ENCODE measurements at regions not wholly inside any gene's neighbourhood (a gene's known extent, or its start where the extent isn't known, plus 50 kb on each side); places are given as distances from the start of the nearest gene placed in this dataset.

DNA sequence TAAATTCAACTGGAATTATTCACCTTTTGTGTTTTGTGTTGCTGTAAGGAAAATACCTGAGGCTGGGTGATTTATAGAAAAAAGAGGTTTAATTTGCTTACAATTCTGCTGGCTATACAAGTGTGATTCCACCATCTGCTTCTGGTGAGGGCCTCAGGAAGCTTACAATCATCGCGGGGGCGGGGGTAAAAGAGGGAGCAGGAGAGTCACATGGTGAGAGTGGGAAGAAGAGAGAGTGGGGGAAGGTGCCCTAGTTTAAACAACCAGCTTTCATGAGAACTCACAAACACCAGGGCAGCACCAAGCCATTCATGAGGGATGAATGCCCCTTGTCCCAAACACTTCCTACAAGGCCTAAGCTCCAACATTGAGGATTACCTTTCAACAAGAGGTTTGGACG lies 760.7 kb upstream of the PCDH9 start:
- no peak overlapping the region for H3K4me3 ChIP-seq (replicated peaks in 1 of 4; ENCODE audit: control extremely low read depth in 1 of 4, insufficient read depth in 1 of 4, low read depth in 3 of 4, low read length in 4 of 4)
- no peak overlapping the region for H3K9ac ChIP-seq (ENCODE audit: insufficient read depth, low read length)
- no peaks in the 10 kb centered on the region for H3K27me3 ChIP-seq (ENCODE audit: control insufficient read depth, insufficient read depth, low read length)
- no peaks in the 10 kb centered on the region for H4K20me1 ChIP-seq (ENCODE audit: control insufficient read depth, extremely low read depth, insufficient read depth, low read length)
- no peaks in the 10 kb centered on the region for H3K79me2 ChIP-seq (ENCODE audit: control insufficient read depth, insufficient read depth, low read length)
- no peaks in the 10 kb centered on the region for H3K4me1 ChIP-seq (ENCODE audit: control insufficient read depth, extremely low read depth, insufficient read depth, low read length)
- no peak overlapping the region for H3K27ac ChIP-seq (ENCODE audit: insufficient read depth, low read length)
- TF ChIP-seq, protein P1, sequence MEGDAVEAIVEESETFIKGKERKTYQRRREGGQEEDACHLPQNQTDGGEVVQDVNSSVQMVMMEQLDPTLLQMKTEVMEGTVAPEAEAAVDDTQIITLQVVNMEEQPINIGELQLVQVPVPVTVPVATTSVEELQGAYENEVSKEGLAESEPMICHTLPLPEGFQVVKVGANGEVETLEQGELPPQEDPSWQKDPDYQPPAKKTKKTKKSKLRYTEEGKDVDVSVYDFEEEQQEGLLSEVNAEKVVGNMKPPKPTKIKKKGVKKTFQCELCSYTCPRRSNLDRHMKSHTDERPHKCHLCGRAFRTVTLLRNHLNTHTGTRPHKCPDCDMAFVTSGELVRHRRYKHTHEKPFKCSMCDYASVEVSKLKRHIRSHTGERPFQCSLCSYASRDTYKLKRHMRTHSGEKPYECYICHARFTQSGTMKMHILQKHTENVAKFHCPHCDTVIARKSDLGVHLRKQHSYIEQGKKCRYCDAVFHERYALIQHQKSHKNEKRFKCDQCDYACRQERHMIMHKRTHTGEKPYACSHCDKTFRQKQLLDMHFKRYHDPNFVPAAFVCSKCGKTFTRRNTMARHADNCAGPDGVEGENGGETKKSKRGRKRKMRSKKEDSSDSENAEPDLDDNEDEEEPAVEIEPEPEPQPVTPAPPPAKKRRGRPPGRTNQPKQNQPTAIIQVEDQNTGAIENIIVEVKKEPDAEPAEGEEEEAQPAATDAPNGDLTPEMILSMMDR (conservative IDR thresholded peaks at IDR 0.05 in 1 of 2, IDR thresholded peaks at IDR 0.05 in 1 of 2; ENCODE audit: low read depth in 1 of 2, low read length in 2 of 2): no peak
- no peak for TF ChIP-seq EZH2 (IDR thresholded peaks at IDR 0.05; ENCODE audit: low read length, missing control alignments)
- DNase-seq (ENCODE audit: low read depth in 2 of 2): no peak
- H3K9me3 ChIP-seq (ENCODE audit: control insufficient read depth, insufficient read depth, low read depth, low read length): no peaks in the 10 kb centered on the region
- H2AFZ ChIP-seq (ENCODE audit: low read length): no peak overlapping the region
- H3K4me2 ChIP-seq (ENCODE audit: extremely low read depth, insufficient read depth, low read length): no peak overlapping the region
- no peaks in the 10 kb centered on the region for H3K36me3 ChIP-seq (ENCODE audit: control insufficient read depth, insufficient read depth, low read length)

DNA sequence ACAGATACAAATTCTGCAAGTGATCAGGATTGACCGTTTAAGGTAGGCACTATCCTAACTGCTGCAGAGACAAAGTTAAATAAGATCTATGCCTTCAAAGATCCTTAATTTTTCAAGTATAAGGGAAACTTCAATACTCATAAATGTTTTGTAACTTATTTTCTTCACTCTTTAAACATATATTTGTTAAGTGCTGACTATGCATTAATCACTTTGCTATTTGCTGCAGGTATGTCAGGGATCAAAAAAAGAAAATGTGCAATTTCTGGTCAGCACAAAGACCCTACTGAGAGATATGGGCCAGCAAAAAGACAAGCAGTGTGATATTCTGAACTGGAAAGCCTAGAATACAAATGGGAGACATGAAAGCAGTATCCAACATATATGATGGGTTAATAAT lies 756.1 kb upstream of the PCDH9 start:
- H3K4me1 ChIP-seq (ENCODE audit: control insufficient read depth, extremely low read depth, insufficient read depth, low read length): no peaks in the 10 kb centered on the region
- H3K9me3 ChIP-seq (ENCODE audit: control insufficient read depth, insufficient read depth, low read depth, low read length): no peaks in the 10 kb centered on the region
- DNase-seq (ENCODE audit: low read depth in 2 of 2): no peak
- H3K27ac ChIP-seq (ENCODE audit: insufficient read depth, low read length): no peak overlapping the region
- H3K36me3 ChIP-seq (ENCODE audit: control insufficient read depth, insufficient read depth, low read length): no peaks in the 10 kb centered on the region
- no peak overlapping the region for H3K4me3 ChIP-seq (replicated peaks in 1 of 4; ENCODE audit: control extremely low read depth in 1 of 4, insufficient read depth in 1 of 4, low read depth in 3 of 4, low read length in 4 of 4)
- H3K79me2 ChIP-seq (ENCODE audit: control insufficient read depth, insufficient read depth, low read length): no peaks in the 10 kb centered on the region
- no peaks in the 10 kb centered on the region for H3K27me3 ChIP-seq (ENCODE audit: control insufficient read depth, insufficient read depth, low read length)
- no peak overlapping the region for H3K4me2 ChIP-seq (ENCODE audit: extremely low read depth, insufficient read depth, low read length)
- TF ChIP-seq EZH2 (IDR thresholded peaks at IDR 0.05; ENCODE audit: low read length, missing control alignments): no peak
- TF ChIP-seq, protein P1 (conservative IDR thresholded peaks at IDR 0.05 in 1 of 2, IDR thresholded peaks at IDR 0.05 in 1 of 2; ENCODE audit: low read depth in 1 of 2, low read length in 2 of 2): no peak
- H2AFZ ChIP-seq (ENCODE audit: low read length): no peak overlapping the region
- no peaks in the 10 kb centered on the region for H4K20me1 ChIP-seq (ENCODE audit: control insufficient read depth, extremely low read depth, insufficient read depth, low read length)
- no peak overlapping the region for H3K9ac ChIP-seq (ENCODE audit: insufficient read depth, low read length)

DNA sequence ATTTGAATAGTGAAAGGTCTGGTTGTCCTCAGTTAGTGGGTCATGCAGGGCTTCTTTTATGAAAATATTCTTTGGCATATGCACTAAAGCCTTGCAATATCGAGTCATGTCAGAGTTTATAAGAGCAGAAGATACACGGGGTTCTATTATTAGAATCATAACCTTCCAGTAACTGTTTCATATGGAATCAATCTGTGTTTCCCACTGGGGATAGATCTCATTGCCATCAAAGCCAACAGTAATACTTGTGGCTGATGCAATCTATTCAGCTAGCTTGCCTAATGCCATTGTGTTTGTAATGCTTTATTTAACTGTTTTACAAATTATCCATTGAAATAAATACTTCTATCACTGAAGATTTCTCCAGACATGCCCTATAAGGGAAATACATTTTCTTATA lies 746.9 kb upstream of the PCDH9 start:
- H3K27me3 ChIP-seq (ENCODE audit: control insufficient read depth, insufficient read depth, low read length): no peaks in the 10 kb centered on the region
- H2AFZ ChIP-seq (ENCODE audit: low read length): no peak overlapping the region
- DNase-seq (ENCODE audit: low read depth in 2 of 2): peak in 1 of 2 donors; percentile 47
- H3K9me3 ChIP-seq (ENCODE audit: control insufficient read depth, insufficient read depth, low read depth, low read length): no peaks in the 10 kb centered on the region
- no peaks in the 10 kb centered on the region for H4K20me1 ChIP-seq (ENCODE audit: control insufficient read depth, extremely low read depth, insufficient read depth, low read length)
- H3K4me3 ChIP-seq (replicated peaks in 1 of 4; ENCODE audit: control extremely low read depth in 1 of 4, insufficient read depth in 1 of 4, low read depth in 3 of 4, low read length in 4 of 4): no peak overlapping the region
- H3K27ac ChIP-seq (ENCODE audit: insufficient read depth, low read length): no peak overlapping the region
- H3K79me2 ChIP-seq (ENCODE audit: control insufficient read depth, insufficient read depth, low read length): no peaks in the 10 kb centered on the region
- H3K36me3 ChIP-seq (ENCODE audit: control insufficient read depth, insufficient read depth, low read length): no peaks in the 10 kb centered on the region
- no peaks in the 10 kb centered on the region for H3K4me1 ChIP-seq (ENCODE audit: control insufficient read depth, extremely low read depth, insufficient read depth, low read length)
- TF ChIP-seq, protein P1 (conservative IDR thresholded peaks at IDR 0.05 in 1 of 2, IDR thresholded peaks at IDR 0.05 in 1 of 2; ENCODE audit: low read depth in 1 of 2, low read length in 2 of 2): no peak
- TF ChIP-seq EZH2 (IDR thresholded peaks at IDR 0.05; ENCODE audit: low read length, missing control alignments): no peak
- no peak overlapping the region for H3K9ac ChIP-seq (ENCODE audit: insufficient read depth, low read length)
- no peak overlapping the region for H3K4me2 ChIP-seq (ENCODE audit: extremely low read depth, insufficient read depth, low read length)

Measured in fibroblast of lung (primary cell).